ENCODE measurements at regions not wholly inside any gene's neighbourhood (a gene's known extent, or its start where the extent isn't known, plus 50 kb on each side); places are given as distances from the start of the nearest gene placed in this dataset.
"Not testable (repeated sequence)": the region's sequence is repeated elsewhere in the genome, so short reads cannot be mapped to it uniquely, and the experiment has no call there.

GRCh38 chr1:166601650-166602278, 237.5 kb upstream of the POGK start:
- H3K36me3 ChIP-seq (ENCODE audit: control insufficient read depth, low read length), result no peaks in the 10 kb centered on the region
- H3K79me2 ChIP-seq (ENCODE audit: control insufficient read depth, low read length), result no peaks in the 10 kb centered on the region
- H3K4me3 ChIP-seq (ENCODE audit: low read length), result no peak overlapping the region
- H3K4me2 ChIP-seq (ENCODE audit: low read length), result no peak overlapping the region
- no peaks in the 10 kb centered on the region for H3K4me1 ChIP-seq (ENCODE audit: control insufficient read depth, low read length)
- no peaks in the 10 kb centered on the region for H3K27me3 ChIP-seq (ENCODE audit: control insufficient read depth, low read length)
- no peak for TF ChIP-seq EZH2phosphoT487 (IDR thresholded peaks at IDR 0.05; ENCODE audit: borderline replicate concordance, low read length)
- TF ChIP-seq CTCF (IDR thresholded peaks at IDR 0.05; ENCODE audit: low read depth, low read length, poor library complexity, severe bottlenecking), result no peak
- H4K20me1 ChIP-seq (ENCODE audit: control insufficient read depth, insufficient read depth, low read depth, low read length), result no peaks in the 10 kb centered on the region
- no peaks in the 10 kb centered on the region for H3K9me2 ChIP-seq (replicated peaks; ENCODE audit: control insufficient read depth, low read length)
- H3K9me3 ChIP-seq (ENCODE audit: control insufficient read depth, insufficient read depth, low read length), result no peaks in the 10 kb centered on the region
- H3K27ac ChIP-seq (ENCODE audit: low read depth, low read length), result no peak overlapping the region
- H3F3A ChIP-seq (ENCODE audit: control insufficient read depth, insufficient read depth), result no peaks in the 10 kb centered on the region

- not testable (repeated sequence) for H3K4me1 ChIP-seq (ENCODE audit: control insufficient read depth, low read length); H4K20me1 ChIP-seq (ENCODE audit: control insufficient read depth, insufficient read depth, low read depth, low read length); H3K9me3 ChIP-seq (ENCODE audit: control insufficient read depth, insufficient read depth, low read length); H3K36me3 ChIP-seq (ENCODE audit: control insufficient read depth, low read length); H3K27ac ChIP-seq (ENCODE audit: low read depth, low read length); H3K79me2 ChIP-seq (ENCODE audit: control insufficient read depth, low read length); H3F3A ChIP-seq (ENCODE audit: control insufficient read depth, insufficient read depth); H3K4me3 ChIP-seq (ENCODE audit: low read length); H3K4me2 ChIP-seq (ENCODE audit: low read length); H3K27me3 ChIP-seq (ENCODE audit: control insufficient read depth, low read length); H3K9me2 ChIP-seq (replicated peaks; ENCODE audit: control insufficient read depth, low read length)
Observed at GRCh38 chr1:166602801-166603200, 236.5 kb upstream of the POGK start.

- H3K27me3 ChIP-seq (ENCODE audit: control insufficient read depth, low read length), result no peaks in the 10 kb centered on the region
- no peaks in the 10 kb centered on the region for H3K79me2 ChIP-seq (ENCODE audit: control insufficient read depth, low read length)
- no peak overlapping the region for H3K4me3 ChIP-seq (ENCODE audit: low read length)
- TF ChIP-seq CTCF (IDR thresholded peaks at IDR 0.05; ENCODE audit: low read depth, low read length, poor library complexity, severe bottlenecking), result no peak
- TF ChIP-seq EZH2phosphoT487 (IDR thresholded peaks at IDR 0.05; ENCODE audit: borderline replicate concordance, low read length), result no peak
- H3K4me1 ChIP-seq (ENCODE audit: control insufficient read depth, low read length), result no peaks in the 10 kb centered on the region
- no peaks in the 10 kb centered on the region for H3K36me3 ChIP-seq (ENCODE audit: control insufficient read depth, low read length)
- no peaks in the 10 kb centered on the region for H3K9me2 ChIP-seq (replicated peaks; ENCODE audit: control insufficient read depth, low read length)
- H4K20me1 ChIP-seq (ENCODE audit: control insufficient read depth, insufficient read depth, low read depth, low read length), result no peaks in the 10 kb centered on the region
- no peak overlapping the region for H3K27ac ChIP-seq (ENCODE audit: low read depth, low read length)
- H3K4me2 ChIP-seq (ENCODE audit: low read length), result no peak overlapping the region
- H3F3A ChIP-seq (ENCODE audit: control insufficient read depth, insufficient read depth), result no peaks in the 10 kb centered on the region
- H3K9me3 ChIP-seq (ENCODE audit: control insufficient read depth, insufficient read depth, low read length), result no peaks in the 10 kb centered on the region
Observed at GRCh38 chr1:166603296-166603695, 236.0 kb upstream of the POGK start.

GRCh38 chr1:166605137-166605536, 234.1 kb upstream of the POGK start:
- Histone ChIP-seq H3K36me3 (ENCODE audit: control insufficient read depth, low read length) (no peaks in the 10 kb centered on the region), H3F3A (ENCODE audit: control insufficient read depth, insufficient read depth) (no peaks in the 10 kb centered on the region), H4K20me1 (ENCODE audit: control insufficient read depth, insufficient read depth, low read depth, low read length) (no peaks in the 10 kb centered on the region), H3K4me3 (ENCODE audit: low read length) (no peak overlapping the region), H3K27me3 (ENCODE audit: control insufficient read depth, low read length) (no peaks in the 10 kb centered on the region), H3K9me3 (ENCODE audit: control insufficient read depth, insufficient read depth, low read length) (no peaks in the 10 kb centered on the region), H3K4me1 (ENCODE audit: control insufficient read depth, low read length) (no peaks in the 10 kb centered on the region), H3K79me2 (ENCODE audit: control insufficient read depth, low read length) (no peaks in the 10 kb centered on the region), H3K4me2 (ENCODE audit: low read length) (no peak overlapping the region), H3K9me2 (replicated peaks; ENCODE audit: control insufficient read depth, low read length) (no peaks in the 10 kb centered on the region), H3K27ac (ENCODE audit: low read depth, low read length) (no peak overlapping the region)
- TF ChIP-seq CTCF (IDR thresholded peaks at IDR 0.05; ENCODE audit: low read depth, low read length, poor library complexity, severe bottlenecking) (no peak), EZH2phosphoT487 (IDR thresholded peaks at IDR 0.05; ENCODE audit: borderline replicate concordance, low read length) (no peak)
